OCI-LY1 (cell line): ENCODE measurements at regions not wholly inside any gene's neighbourhood (a gene's known extent, or its start where the extent isn't known, plus 50 kb on each side); places are given as distances from the start of the nearest gene placed in this dataset.

Source experiments
- H2AFZ ChIP-seq: fragments of 200-600 bp; sonication (generic), shearing (Covaris generic); 2 replicates; pipeline ENCODE4 v1.6.0; 2014; ENCODE audit warnings: antibody characterized with exemption, mild to moderate bottlenecking, low read length
- H3F3A ChIP-seq: fragments of 200-600 bp; sonication (generic), shearing (Covaris generic); 2 replicates; pipeline ENCODE4 v1.6.0; 2014; ENCODE audit warnings: mild to moderate bottlenecking, antibody characterized with exemption, low read length, moderate library complexity; ENCODE audit not compliant: insufficient read depth
- H3K27ac ChIP-seq: fragments of 200-600 bp; sonication (generic); 2 replicates; pipeline ENCODE4 v1.5.1; 2014; ENCODE audit warnings: low read length, mixed run types, mild to moderate bottlenecking, low read depth; ENCODE audit not compliant: poor library complexity, severe bottlenecking
- H3K27me3 ChIP-seq: fragments of 200-600 bp; sonication (generic); 2 replicates; pipeline ENCODE4 v1.6.0; 2014; ENCODE audit warnings: antibody characterized with exemption, mild to moderate bottlenecking, low read length, moderate library complexity; ENCODE audit not compliant: insufficient read depth
- H3K36me3 ChIP-seq: fragments of 200-600 bp; sonication (generic); 2 replicates; pipeline ENCODE4 v1.6.1; 2014; ENCODE audit warnings: mild to moderate bottlenecking, antibody characterized with exemption, low read length, moderate library complexity, mixed read lengths; ENCODE audit not compliant: insufficient read depth
- H3K4me1 ChIP-seq: fragments of 200-600 bp; sonication (generic); 2 replicates; pipeline ENCODE4 v1.5.1; 2014; ENCODE audit warnings: mild to moderate bottlenecking, low read length, moderate library complexity; ENCODE audit not compliant: insufficient read depth, severe bottlenecking
- H3K4me2 ChIP-seq: fragments of 200-600 bp; sonication (generic), shearing (Covaris generic); 2 replicates; pipeline ENCODE4 v1.6.1; 2014; ENCODE audit warnings: low read length
- H3K4me3 ChIP-seq: fragments of 200-600 bp; sonication (generic); 2 replicates; pipeline ENCODE4 v1.5.1; 2014; ENCODE audit warnings: low read length, low read depth, mild to moderate bottlenecking, mixed read lengths; ENCODE audit not compliant: poor library complexity, severe bottlenecking
- H3K79me2 ChIP-seq: fragments of 200-600 bp; shearing (Covaris generic); 2 replicates; pipeline ENCODE4 v1.6.1; 2016; ENCODE audit warnings: mixed run types, low read length, mixed read lengths; ENCODE audit not compliant: insufficient read depth
- H3K9ac ChIP-seq: fragments of 200-600 bp; sonication (generic), shearing (Covaris generic); 2 replicates; pipeline ENCODE4 v1.6.1; 2014; ENCODE audit warnings: mild to moderate bottlenecking, low read length, mixed read lengths
- H3K9me2 ChIP-seq: fragments of 200-600 bp; sonication (generic), shearing (Covaris generic); 2 replicates; pipeline ENCODE4 v1.6.1; 2014; ENCODE audit warnings: low read depth, mild to moderate bottlenecking, low read length, mixed read lengths
- H3K9me3 ChIP-seq: fragments of 200-600 bp; shearing (Covaris generic); 2 replicates; pipeline ENCODE4 v1.6.1; 2014; ENCODE audit warnings: low read length, mixed read lengths
- H4K20me1 ChIP-seq: fragments of 200-600 bp; sonication (generic), shearing (Covaris generic); 2 replicates; pipeline ENCODE4 v1.6.0; 2016; ENCODE audit warnings: mild to moderate bottlenecking, low read length; ENCODE audit not compliant: insufficient read depth
- EZH2 ChIP-seq: fragments of 200-600 bp; sonication (generic), shearing (Covaris generic); IDR thresholded peaks from 2 replicates; pipeline ENCODE4 v1.8.0; 2017; ENCODE audit warnings: borderline replicate concordance, mixed run types, mild to moderate bottlenecking, antibody characterized with exemption, low read length, moderate library complexity, mixed read lengths
- TF ChIP-seq, protein P1 (sequence below): fragments of 200-600 bp; sonication (generic), shearing (Covaris generic); IDR thresholded peaks from 2 replicates; pipeline ENCODE4 v1.5.1; 2017; ENCODE audit warnings: mild to moderate bottlenecking, antibody characterized with exemption, low read length, moderate library complexity, mixed read lengths

DNA sequence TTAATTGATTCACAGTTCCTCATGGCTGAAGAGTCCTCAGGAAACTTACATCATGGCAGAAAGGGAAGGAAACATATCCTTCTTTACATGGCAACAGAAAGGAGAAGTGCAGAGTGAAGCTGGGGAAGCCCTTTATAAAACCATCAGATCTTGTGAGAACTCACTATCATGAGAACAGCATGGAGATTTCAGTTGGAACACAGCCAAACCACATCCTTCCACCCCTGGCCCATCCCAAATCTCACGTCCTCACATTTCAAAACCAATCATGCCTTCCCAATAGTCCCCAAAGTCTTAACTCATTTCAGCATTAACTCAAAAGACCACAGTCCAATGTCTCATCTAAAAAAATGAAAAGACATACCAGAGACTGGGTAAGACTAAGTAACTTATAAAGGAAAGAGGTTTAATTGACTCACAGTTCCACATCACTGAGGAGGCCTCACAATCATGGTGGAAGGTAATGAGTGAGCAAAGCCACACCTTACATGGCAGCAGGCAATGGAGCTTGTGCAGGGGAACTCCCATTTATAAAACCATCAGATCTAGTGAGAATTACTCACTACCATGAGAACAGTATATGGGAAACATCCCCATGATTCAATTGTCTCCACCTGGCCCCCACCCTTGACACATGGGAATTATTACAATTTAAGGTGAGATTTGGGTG is 105.2 kb downstream of the MRPL39 start:
- H3K9ac ChIP-seq: no peak overlapping the region
- no peaks in the 10 kb centered on the region for H3K27me3 ChIP-seq
- no peaks in the 10 kb centered on the region for H3K9me3 ChIP-seq
- H3K9me2 ChIP-seq: no peaks in the 10 kb centered on the region
- no peaks in the 10 kb centered on the region for H3K4me1 ChIP-seq
- H2AFZ ChIP-seq: no peak overlapping the region
- H3K4me2 ChIP-seq: no peak overlapping the region
- H3K36me3 ChIP-seq: no peaks in the 10 kb centered on the region
- no peak overlapping the region for H3K27ac ChIP-seq
- H3F3A ChIP-seq: no peaks in the 10 kb centered on the region
- no peak for TF ChIP-seq EZH2
- TF ChIP-seq, protein P1, sequence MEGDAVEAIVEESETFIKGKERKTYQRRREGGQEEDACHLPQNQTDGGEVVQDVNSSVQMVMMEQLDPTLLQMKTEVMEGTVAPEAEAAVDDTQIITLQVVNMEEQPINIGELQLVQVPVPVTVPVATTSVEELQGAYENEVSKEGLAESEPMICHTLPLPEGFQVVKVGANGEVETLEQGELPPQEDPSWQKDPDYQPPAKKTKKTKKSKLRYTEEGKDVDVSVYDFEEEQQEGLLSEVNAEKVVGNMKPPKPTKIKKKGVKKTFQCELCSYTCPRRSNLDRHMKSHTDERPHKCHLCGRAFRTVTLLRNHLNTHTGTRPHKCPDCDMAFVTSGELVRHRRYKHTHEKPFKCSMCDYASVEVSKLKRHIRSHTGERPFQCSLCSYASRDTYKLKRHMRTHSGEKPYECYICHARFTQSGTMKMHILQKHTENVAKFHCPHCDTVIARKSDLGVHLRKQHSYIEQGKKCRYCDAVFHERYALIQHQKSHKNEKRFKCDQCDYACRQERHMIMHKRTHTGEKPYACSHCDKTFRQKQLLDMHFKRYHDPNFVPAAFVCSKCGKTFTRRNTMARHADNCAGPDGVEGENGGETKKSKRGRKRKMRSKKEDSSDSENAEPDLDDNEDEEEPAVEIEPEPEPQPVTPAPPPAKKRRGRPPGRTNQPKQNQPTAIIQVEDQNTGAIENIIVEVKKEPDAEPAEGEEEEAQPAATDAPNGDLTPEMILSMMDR: no peak
- H3K79me2 ChIP-seq: no peaks in the 10 kb centered on the region
- no peak overlapping the region for H3K4me3 ChIP-seq
- H4K20me1 ChIP-seq: no peaks in the 10 kb centered on the region

DNA sequence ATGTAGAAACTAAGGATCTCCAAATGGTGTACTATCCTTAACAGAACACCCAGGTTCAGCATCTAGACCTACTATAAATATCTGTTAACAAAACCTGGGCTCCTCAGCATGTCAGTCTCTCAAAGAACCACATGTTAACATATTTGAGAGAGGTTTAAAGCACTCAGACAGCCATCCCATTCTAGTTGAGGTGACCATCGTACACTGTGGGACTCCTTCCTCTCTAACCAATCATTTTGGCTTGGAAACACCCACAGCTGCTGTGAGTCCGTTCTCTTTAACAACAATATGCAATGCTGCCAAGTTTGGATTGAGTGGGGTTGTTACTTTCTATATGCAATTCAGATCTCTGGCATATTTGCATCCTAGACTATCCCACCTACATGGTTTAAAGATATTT is 105.8 kb downstream of the MRPL39 start:
- Histone ChIP-seq H2AFZ (no peak overlapping the region), H3K27ac (no peak overlapping the region), H3K4me2 (no peak overlapping the region), H3K4me1 (no peaks in the 10 kb centered on the region), H3K9ac (no peak overlapping the region), H3K79me2 (no peaks in the 10 kb centered on the region), H3K27me3 (no peaks in the 10 kb centered on the region), H4K20me1 (no peaks in the 10 kb centered on the region), H3K9me2 (no peaks in the 10 kb centered on the region), H3K4me3 (no peak overlapping the region), H3F3A (no peaks in the 10 kb centered on the region), H3K9me3 (no peaks in the 10 kb centered on the region), H3K36me3 (no peaks in the 10 kb centered on the region)
- no peak for TF ChIP-seq EZH2
- TF ChIP-seq, protein P1: no peak

DNA sequence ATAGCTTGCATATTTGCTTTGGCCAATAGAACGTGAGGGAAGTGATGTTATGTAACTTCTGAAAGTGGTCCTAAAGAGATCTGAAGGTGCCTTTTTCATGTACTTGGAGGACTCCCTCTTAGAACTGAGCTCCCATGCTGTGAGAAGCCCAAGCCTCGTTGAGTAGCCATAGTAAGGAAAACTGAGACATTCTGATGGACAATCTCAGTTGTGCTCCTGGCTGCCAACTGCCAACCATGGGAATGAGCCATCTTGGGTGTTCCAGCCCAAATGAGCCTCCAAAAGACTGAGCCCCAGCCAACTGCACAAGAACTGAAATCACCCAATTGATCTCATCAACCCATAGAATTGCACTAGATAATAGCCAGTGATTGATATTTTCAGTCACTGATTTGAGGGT is 106.7 kb downstream of the MRPL39 start:
- no peaks in the 10 kb centered on the region for H3K36me3 ChIP-seq
- no peak overlapping the region for H3K9ac ChIP-seq
- H4K20me1 ChIP-seq: no peaks in the 10 kb centered on the region
- no peak for TF ChIP-seq EZH2
- TF ChIP-seq, protein P1: no peak
- no peaks in the 10 kb centered on the region for H3K9me3 ChIP-seq
- H3K4me3 ChIP-seq: no peak overlapping the region
- no peaks in the 10 kb centered on the region for H3K4me1 ChIP-seq
- no peak overlapping the region for H2AFZ ChIP-seq
- H3K9me2 ChIP-seq: no peaks in the 10 kb centered on the region
- no peaks in the 10 kb centered on the region for H3K79me2 ChIP-seq
- H3F3A ChIP-seq: no peaks in the 10 kb centered on the region
- H3K4me2 ChIP-seq: no peak overlapping the region
- H3K27me3 ChIP-seq: no peaks in the 10 kb centered on the region
- no peak overlapping the region for H3K27ac ChIP-seq
